HEK293 (cell line): ENCODE measurements at regions not wholly inside any gene's neighbourhood (a gene's known extent, or its start where the extent isn't known, plus 50 kb on each side); places are given as distances from the start of the nearest gene placed in this dataset.

Source experiments
- CTCF ChIP-seq: fragments of 450-650 bp; formaldehyde crosslinking; IDR thresholded peaks from 2 replicates; pipeline ENCODE4 v1.5.1; 2016; ENCODE audit warnings: missing biosample characterization, missing genetic modification characterization
- KLF9 ChIP-seq: fragments of 450-650 bp; formaldehyde crosslinking; IDR thresholded peaks from 2 replicates; pipeline ENCODE4 v1.5.1; 2016; ENCODE audit warnings: missing biosample characterization, missing genetic modification characterization, low read depth
- MEIS1 ChIP-seq: sonication (generic); formaldehyde crosslinking; IDR thresholded peaks from 2 replicates; pipeline ENCODE4 v1.8.1; 2022; ENCODE audit warnings: missing genetic modification reagents, mild to moderate bottlenecking, borderline replicate concordance
- REST ChIP-seq: fragments of 450-650 bp; formaldehyde crosslinking; IDR thresholded peaks from 2 replicates; pipeline ENCODE4 v1.5.1; 2016; ENCODE audit warnings: missing biosample characterization, missing genetic modification characterization
- YY1 ChIP-seq: fragments of 450-650 bp; formaldehyde crosslinking; IDR thresholded peaks from 2 replicates; pipeline ENCODE4 v1.5.1; 2018; ENCODE audit warnings: missing biosample characterization, missing genetic modification characterization
- ZBTB1 ChIP-seq: fragments of 450-650 bp; formaldehyde crosslinking; IDR thresholded peaks from 2 replicates; pipeline ENCODE4 v1.5.1; 2016; ENCODE audit warnings: missing biosample characterization, missing genetic modification characterization
- ZNF274 ChIP-seq, 2 experiments: fragments of 200-500 bp in 1 of 2; fragments of 450-650 bp in 1 of 2; sonication (Bioruptor generic) in 1 of 2; formaldehyde crosslinking in 1 of 2; IDR thresholded peaks; 2 replicates each; pipeline versions ENCODE4 v1.5.1 to v1.6.1; 2014 to 2016; ENCODE audit warnings: borderline replicate concordance in 1 of 2, inconsistent platforms in 1 of 2, low read length in 1 of 2, missing biosample characterization in 1 of 2, missing genetic modification characterization in 1 of 2
- ZNF416 ChIP-seq: fragments of 450-650 bp; formaldehyde crosslinking; IDR thresholded peaks from 2 replicates; pipeline ENCODE4 v1.5.1; 2016; ENCODE audit warnings: missing biosample characterization, missing genetic modification characterization
- ZNF423 ChIP-seq: fragments of 450-650 bp; formaldehyde crosslinking; IDR thresholded peaks from 2 replicates; pipeline ENCODE4 v1.5.1; 2016; ENCODE audit warnings: missing biosample characterization, missing genetic modification characterization
- ZNF548 ChIP-seq: fragments of 450-650 bp; formaldehyde crosslinking; IDR thresholded peaks from 2 replicates; pipeline ENCODE4 v1.5.1; 2016; ENCODE audit warnings: missing biosample characterization, missing genetic modification characterization

- TF ChIP-seq YY1 (tag by site-specific recombination) = no peak
- TF ChIP-seq ZNF548 (tag by site-specific recombination) = no peak
- TF ChIP-seq ZNF274 (IDR thresholded peaks at IDR 0.05; ENCODE audit: low read length) = no peak
- no peak for TF ChIP-seq ZNF274 (tag by site-specific recombination; IDR thresholded peaks at IDR 0.05; ENCODE audit: borderline replicate concordance)
- TF ChIP-seq CTCF (tag by site-specific recombination) = no peak
- TF ChIP-seq MEIS1 = no peak
- no peak for TF ChIP-seq KLF9 (tag by site-specific recombination)
- no peak for TF ChIP-seq REST
- TF ChIP-seq ZNF416 (tag by site-specific recombination) = no peak
- TF ChIP-seq ZNF423 (tag by site-specific recombination) = no peak
- TF ChIP-seq ZBTB1 (tag by site-specific recombination) = no peak
These were observed 95.3 kb upstream of the SOD3 start for GRCh38 chr4:24700118-24700517.
